H9 (cell line): ENCODE measurements at regions not wholly inside any gene's neighbourhood (a gene's known extent, or its start where the extent isn't known, plus 50 kb on each side); places are given as distances from the start of the nearest gene placed in this dataset.

Experiments
- DNase-seq: peaks from one replicate; pipeline ENCODE4 v3.0.0-alpha.2; 2017
- H2AFZ ChIP-seq: one replicate; pipeline ENCODE4 v1.6.1; 2013; ENCODE audit warnings: mild to moderate bottlenecking, low read length, control low read depth, moderate library complexity
- H2AK5ac ChIP-seq: 2 replicates; pipeline ENCODE4 v1.6.1; 2013; ENCODE audit warnings: low read length, control low read depth, mixed read lengths; ENCODE audit not compliant: insufficient read length
- H2BK120ac ChIP-seq: one replicate; pipeline ENCODE4 v1.6.1; 2013; ENCODE audit warnings: low read depth, mild to moderate bottlenecking, low read length, control low read depth, inconsistent platforms; ENCODE audit not compliant: poor library complexity, severe bottlenecking
- H2BK12ac ChIP-seq: 2 replicates; pipeline ENCODE4 v1.6.1; 2013; ENCODE audit warnings: low read length, control low read depth, mixed read lengths, low read depth; ENCODE audit not compliant: insufficient read length
- H2BK15ac ChIP-seq: 2 replicates; pipeline ENCODE4 v1.6.1; 2013; ENCODE audit warnings: low read depth, low read length, control low read depth
- H2BK20ac ChIP-seq: one replicate; pipeline ENCODE4 v1.6.1; 2013; ENCODE audit warnings: low read depth, mild to moderate bottlenecking, low read length, control low read depth, inconsistent platforms; ENCODE audit not compliant: poor library complexity, severe bottlenecking
- H2BK5ac ChIP-seq: 2 replicates; pipeline ENCODE4 v1.6.1; 2013; ENCODE audit warnings: low read length, control low read depth, mixed read lengths; ENCODE audit not compliant: insufficient read length
- H3K14ac ChIP-seq: 2 replicates; pipeline ENCODE4 v1.6.1; 2013; ENCODE audit warnings: low read length, control low read depth; ENCODE audit not compliant: insufficient read depth
- H3K18ac ChIP-seq: 2 replicates; pipeline ENCODE4 v1.6.1; 2013; ENCODE audit warnings: low read depth, mild to moderate bottlenecking, mixed read lengths, low read length, control low read depth; ENCODE audit not compliant: insufficient read length
- H3K23ac ChIP-seq: 2 replicates; pipeline ENCODE4 v1.6.1; 2013; ENCODE audit warnings: low read length, control low read depth, mixed read lengths, low read depth; ENCODE audit not compliant: insufficient read length
- H3K23me2 ChIP-seq: 2 replicates; pipeline ENCODE4 v1.6.1; 2013; ENCODE audit warnings: low read depth, mild to moderate bottlenecking, mixed read lengths, low read length, control low read depth; ENCODE audit not compliant: insufficient read length, poor library complexity, severe bottlenecking
- H3K27ac ChIP-seq: 2 replicates; pipeline ENCODE4 v1.5.1; 2013; ENCODE audit warnings: low read length, control low read depth, mixed read lengths, low read depth; ENCODE audit not compliant: insufficient read length
- H3K27me3 ChIP-seq: 2 replicates; pipeline ENCODE4 v1.6.1; 2013; ENCODE audit warnings: low read length, control low read depth, inconsistent platforms; ENCODE audit not compliant: insufficient read depth
- H3K4ac ChIP-seq: 2 replicates; pipeline ENCODE4 v1.6.1; 2013; ENCODE audit warnings: low read depth, mild to moderate bottlenecking, control low read depth, inconsistent platforms, low read length, moderate library complexity
- H3K4me1 ChIP-seq: 2 replicates; pipeline ENCODE4 v1.6.1; 2013; ENCODE audit warnings: low read length, control low read depth, inconsistent platforms; ENCODE audit not compliant: insufficient read depth
- H3K4me2 ChIP-seq: 2 replicates; pipeline ENCODE4 v1.6.1; 2013; ENCODE audit warnings: low read length, control low read depth, mixed read lengths; ENCODE audit not compliant: insufficient read length, insufficient read depth
- H3K56ac ChIP-seq: 2 replicates; pipeline ENCODE4 v1.6.1; 2013; ENCODE audit warnings: low read depth, mild to moderate bottlenecking, mixed read lengths, low read length, control low read depth; ENCODE audit not compliant: insufficient read length
- H3K79me1 ChIP-seq: 2 replicates; pipeline ENCODE4 v1.6.1; 2013; ENCODE audit warnings: low read depth, mild to moderate bottlenecking, moderate library complexity, low read length, control low read depth, inconsistent platforms; ENCODE audit not compliant: insufficient read depth, poor library complexity, severe bottlenecking
- H3K79me2 ChIP-seq: 2 replicates; pipeline ENCODE4 v1.6.1; 2013; ENCODE audit warnings: low read length, control low read depth, inconsistent platforms; ENCODE audit not compliant: insufficient read depth
- H3K9ac ChIP-seq: 2 replicates; pipeline ENCODE4 v1.6.1; 2013; ENCODE audit warnings: low read length, control low read depth, mixed read lengths; ENCODE audit not compliant: insufficient read length; ENCODE audit errors: extremely low read depth
- H3K9me3 ChIP-seq: one replicate; pipeline ENCODE4 v1.6.1; 2013; ENCODE audit warnings: low read depth, low read length, inconsistent platforms; ENCODE audit not compliant: control insufficient read depth
- H3T11ph ChIP-seq: one replicate; pipeline ENCODE4 v1.6.1; 2013; ENCODE audit warnings: mild to moderate bottlenecking, low read length, control low read depth, inconsistent platforms
- H4K20me1 ChIP-seq: one replicate; pipeline ENCODE4 v1.6.1; 2013; ENCODE audit not compliant: control insufficient read depth, insufficient read length, insufficient read depth
- H4K5ac ChIP-seq: 2 replicates; pipeline ENCODE4 v1.6.1; 2013; ENCODE audit warnings: low read depth, mild to moderate bottlenecking, mixed read lengths, low read length, control low read depth; ENCODE audit not compliant: insufficient read length
- H4K8ac ChIP-seq: replicated peaks from 2 replicates; pipeline ENCODE4 v1.6.1; 2013; ENCODE audit warnings: low read length, control low read depth, mixed read lengths, low read depth; ENCODE audit not compliant: insufficient read length
- H4K91ac ChIP-seq: 2 replicates; pipeline ENCODE4 v1.6.1; 2013; ENCODE audit warnings: low read depth, mild to moderate bottlenecking, moderate library complexity, mixed read lengths, low read length, control low read depth; ENCODE audit not compliant: insufficient read length
- H3K27ac Mint-ChIP-seq, 3 experiments: 2 replicates in 2 of 3; 3 replicates in 1 of 3; pipeline ENCODE4 v1.8.0; 2020 to 2021; ENCODE audit warnings: mixed read lengths in 3 of 3, mild to moderate bottlenecking in 1 of 3, moderate library complexity in 1 of 3
- H3K27me3 Mint-ChIP-seq: 2 replicates; pipeline ENCODE4 v1.8.0; 2021; ENCODE audit warnings: low read depth, mild to moderate bottlenecking, moderate library complexity, mixed read lengths
- H3K36me3 Mint-ChIP-seq, 3 experiments: 2 replicates in 2 of 3; 3 replicates in 1 of 3; pipeline ENCODE4 v1.8.0; 2020 to 2021; ENCODE audit warnings: low read depth in 3 of 3, mixed read lengths in 3 of 3; ENCODE audit not compliant: insufficient read depth in 1 of 3
- H3K4me1 Mint-ChIP-seq, 2 experiments: 2 replicates each; pipeline ENCODE4 v1.8.0; 2020; ENCODE audit warnings: mixed read lengths in 2 of 2
- H3K4me3 Mint-ChIP-seq, 2 experiments: 2 replicates in 1 of 2; 3 replicates in 1 of 2; pipeline ENCODE4 v1.8.0; 2020 to 2021; ENCODE audit warnings: mild to moderate bottlenecking in 2 of 2, mixed read lengths in 2 of 2, moderate library complexity in 1 of 2
- H3K9me3 Mint-ChIP-seq, 2 experiments: 2 replicates in 1 of 2; 3 replicates in 1 of 2; pipeline ENCODE4 v1.8.0; 2020; ENCODE audit warnings: mild to moderate bottlenecking in 2 of 2, mixed read lengths in 2 of 2, moderate library complexity in 1 of 2
- CTCF ChIP-seq: fragments of 200-600 bp; sonication (generic); conservative IDR thresholded peaks from 3 replicates; pipeline ENCODE4 v1.8.0; 2021; ENCODE audit warnings: antibody characterized with exemption, mild to moderate bottlenecking
- WGBS: extraction: QIAGEN DNeasy Blood & Tissue Kit; methylation state at CpG from one replicate; pipeline ENCODE4 v1.1.7; 2013; ENCODE audit warnings: missing lambda C conversion rate, low lambda C conversion rate, mixed read lengths; ENCODE audit not compliant: insufficient read length; ENCODE audit errors: extremely low coverage; 5-methylcytosine and 5-hydroxymethylcytosine counted together

- Mint-ChIP-seq H3K4me1 (peaks cover 11 to 15% of the 10 kb centered on the region in 2 experiments), H3K4me3 (no peak overlapping the region), H3K27ac (no peak overlapping the region), H3K27me3 (peaks cover 7% of the 10 kb centered on the region), H3K9me3 (no peaks in the 10 kb centered on the region; a peak in 1 of 5 replicates), H3K36me3 (no peaks in the 10 kb centered on the region)
- Histone ChIP-seq H2AK5ac (no peak overlapping the region), H3K27me3 (no peaks in the 10 kb centered on the region), H2BK20ac (no peak overlapping the region), H3K4me1 (peaks cover 1% of the 10 kb centered on the region; the same call in 1 of the 2 replicates), H3K9me3 (no peaks in the 10 kb centered on the region), H4K91ac (no peak overlapping the region), H4K8ac (no peak overlapping the region), H2BK5ac (no peak overlapping the region), H3K79me1 (no peaks in the 10 kb centered on the region), H3K23ac (no peak overlapping the region), H3K56ac (no peak overlapping the region), H3K23me2 (no peaks in the 10 kb centered on the region), H3T11ph (no peak overlapping the region), H3K4ac (no peak overlapping the region), H3K79me2 (no peaks in the 10 kb centered on the region), H3K9ac (no peak overlapping the region), H3K14ac (no peak overlapping the region), H3K27ac (no peak overlapping the region), H4K5ac (no peak overlapping the region), H2BK15ac (no peak overlapping the region), H4K20me1 (peaks cover 2% of the 10 kb centered on the region), H2AFZ (no peak overlapping the region), H2BK12ac (no peak overlapping the region), H2BK120ac (no peak overlapping the region), H3K18ac (no peak overlapping the region), H3K4me2 (no peak overlapping the region)
- no CpG with 5 or more reads among the region's 10 CpGs for WGBS
- TF ChIP-seq CTCF: no peak
- no peak for DNase-seq
Observed at GRCh38 chr12:131610181-131610580, 100.7 kb upstream of the SFSWAP start.
